ENCODE measurements at regions not wholly inside any gene's neighbourhood (a gene's known extent, or its start where the extent isn't known, plus 50 kb on each side); places are given as distances from the start of the nearest gene placed in this dataset.

- no peak for TF ChIP-seq CTCF (conservative IDR thresholded peaks at IDR 0.05 in 1 of 2, IDR thresholded peaks at IDR 0.05 in 1 of 2; ENCODE audit: extremely low read depth in 1 of 2, insufficient read depth in 1 of 2, low read depth in 1 of 2, low read length in 2 of 2)
- no peak for TF ChIP-seq EZH2 (IDR thresholded peaks at IDR 0.05; ENCODE audit: borderline replicate concordance, low read length)
Observed at GRCh38 chr19:28885965-28886364, 327.0 kb downstream of the UQCRFS1 start.

Data from mammary epithelial cell (primary cell).